Fibroblast of villous mesenchyme (primary cell): ENCODE measurements at regions not wholly inside any gene's neighbourhood (a gene's known extent, or its start where the extent isn't known, plus 50 kb on each side); places are given as distances from the start of the nearest gene placed in this dataset.

Experiments used
- DNase-seq: peaks from one replicate; pipeline ENCODE4 v3.0.0-alpha.2; 2010; ENCODE audit warnings: low read depth
- H3K4me3 ChIP-seq: 2 replicates; pipeline ENCODE4 v1.5.1; 2011; ENCODE audit warnings: low read depth, mild to moderate bottlenecking, low read length
- TF ChIP-seq, protein P1 (sequence below): IDR thresholded peaks from 2 replicates; pipeline ENCODE4 v1.5.1; 2012; ENCODE audit warnings: low read depth, mild to moderate bottlenecking, low read length; ENCODE audit not compliant: insufficient read depth

- DNase-seq = no peak
Observed at GRCh38 chr2:217604527-217605194, 398.1 kb downstream of the TNS1 start.

DNA sequence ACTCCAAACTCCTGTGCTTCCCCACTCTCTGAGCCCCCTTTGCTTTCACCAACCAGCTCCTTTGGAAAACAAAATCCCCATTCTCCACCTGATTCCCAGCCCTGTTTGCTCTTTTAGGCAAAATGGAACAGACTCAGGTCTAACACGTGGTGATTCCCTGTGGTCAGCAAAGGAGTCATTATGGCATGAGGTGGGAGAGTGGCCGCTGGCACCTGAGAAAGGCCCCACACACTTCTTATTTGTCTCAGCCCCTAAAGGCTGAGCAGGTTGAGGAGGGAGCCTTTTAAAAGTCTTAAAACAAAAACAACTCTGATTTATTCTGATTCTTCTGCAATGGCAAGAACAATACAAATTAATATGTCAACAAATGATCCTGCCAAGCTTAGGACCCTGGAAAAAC, 401.2 kb downstream of the TNS1 start:
- H3K4me3 ChIP-seq = no peak overlapping the region
- no peak for DNase-seq
- TF ChIP-seq, protein P1, sequence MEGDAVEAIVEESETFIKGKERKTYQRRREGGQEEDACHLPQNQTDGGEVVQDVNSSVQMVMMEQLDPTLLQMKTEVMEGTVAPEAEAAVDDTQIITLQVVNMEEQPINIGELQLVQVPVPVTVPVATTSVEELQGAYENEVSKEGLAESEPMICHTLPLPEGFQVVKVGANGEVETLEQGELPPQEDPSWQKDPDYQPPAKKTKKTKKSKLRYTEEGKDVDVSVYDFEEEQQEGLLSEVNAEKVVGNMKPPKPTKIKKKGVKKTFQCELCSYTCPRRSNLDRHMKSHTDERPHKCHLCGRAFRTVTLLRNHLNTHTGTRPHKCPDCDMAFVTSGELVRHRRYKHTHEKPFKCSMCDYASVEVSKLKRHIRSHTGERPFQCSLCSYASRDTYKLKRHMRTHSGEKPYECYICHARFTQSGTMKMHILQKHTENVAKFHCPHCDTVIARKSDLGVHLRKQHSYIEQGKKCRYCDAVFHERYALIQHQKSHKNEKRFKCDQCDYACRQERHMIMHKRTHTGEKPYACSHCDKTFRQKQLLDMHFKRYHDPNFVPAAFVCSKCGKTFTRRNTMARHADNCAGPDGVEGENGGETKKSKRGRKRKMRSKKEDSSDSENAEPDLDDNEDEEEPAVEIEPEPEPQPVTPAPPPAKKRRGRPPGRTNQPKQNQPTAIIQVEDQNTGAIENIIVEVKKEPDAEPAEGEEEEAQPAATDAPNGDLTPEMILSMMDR = no peak

More at GRCh38 chr2:217604527-217605194, 398.1 kb downstream of the TNS1 start:
- H3K4me3 ChIP-seq = no peak overlapping the region
- TF ChIP-seq, protein P1 = no peak

GRCh38 chr2:217599906-217600305, 402.9 kb downstream of the TNS1 start:
- no peak for DNase-seq
- TF ChIP-seq, protein P1 = no peak

DNA sequence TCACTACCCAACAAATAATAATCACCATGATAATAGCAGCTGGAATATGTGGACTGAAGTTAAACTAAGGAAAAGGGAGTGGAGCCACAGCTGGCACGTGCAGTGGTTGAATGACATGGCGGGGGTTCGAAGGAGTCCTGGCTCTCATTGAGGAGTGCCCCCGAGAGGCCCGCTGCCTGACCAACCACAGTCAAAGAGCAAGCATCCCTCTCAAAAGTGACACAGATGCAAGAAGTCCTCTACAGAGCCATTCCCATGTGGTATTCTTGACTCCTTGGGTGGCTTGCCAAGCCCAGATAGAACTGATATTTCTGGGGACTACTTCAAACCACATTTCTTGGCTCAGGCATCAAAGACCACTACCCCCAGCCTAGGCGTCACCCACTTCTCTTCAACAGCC, 405.1 kb downstream of the TNS1 start:
- TF ChIP-seq, protein P1 = no peak
- no peak overlapping the region for H3K4me3 ChIP-seq
- no peak for DNase-seq

More at GRCh38 chr2:217599906-217600305, 402.9 kb downstream of the TNS1 start:
- H3K4me3 ChIP-seq = no peak overlapping the region

GRCh38 chr2:217597145-217597544, 405.6 kb downstream of the TNS1 start:
- TF ChIP-seq, protein P1 = no peak
- no peak overlapping the region for H3K4me3 ChIP-seq
- DNase-seq = no peak

GRCh38 chr2:217593732-217594131, 409.1 kb downstream of the TNS1 start:
- TF ChIP-seq, protein P1 = no peak
- DNase-seq = no peak
- no peak overlapping the region for H3K4me3 ChIP-seq

GRCh38 chr2:217588266-217588665, 414.5 kb downstream of the TNS1 start:
- DNase-seq = no peak
- H3K4me3 ChIP-seq = no peak overlapping the region
- TF ChIP-seq, protein P1 = no peak
